ENCODE measurements at regions not wholly inside any gene's neighbourhood (a gene's known extent, or its start where the extent isn't known, plus 50 kb on each side); places are given as distances from the start of the nearest gene placed in this dataset.

- POLR2A ChIA-PET: no interaction called here
- CTCF ChIA-PET: interaction anchor here (0.8 kb wide), 2 partner anchors 21 to 36 kb away, joined by 3 read pairs; no protein-coding TSS in a partner anchor
- Mint-ChIP-seq H3K36me3 (ENCODE audit: low read depth) (no peaks in the 10 kb centered on the region), H3K4me1 (no peaks in the 10 kb centered on the region), H3K9me3 (no peaks in the 10 kb centered on the region), H3K27me3 (no peaks in the 10 kb centered on the region), H3K4me3 (no peak overlapping the region), H3K27ac (no peak overlapping the region)
- DNase-seq: no peak
Observed at GRCh38 chr5:135236228-135236907, 162.7 kb downstream of the MACROH2A1 start.

GRCh38 chr5:135235551-135236227 is 163.3 kb downstream of the MACROH2A1 start:
- Mint-ChIP-seq H3K4me3 (no peak overlapping the region), H3K27me3 (no peaks in the 10 kb centered on the region), H3K4me1 (no peaks in the 10 kb centered on the region), H3K27ac (no peak overlapping the region), H3K9me3 (no peaks in the 10 kb centered on the region), H3K36me3 (ENCODE audit: low read depth) (no peaks in the 10 kb centered on the region)
- ChIA-PET POLR2A (no interaction called here), CTCF (no interaction called here)
- DNase-seq: no peak

GRCh38 chr5:135234666-135235401 is 164.2 kb downstream of the MACROH2A1 start:
- Mint-ChIP-seq H3K27me3 (no peaks in the 10 kb centered on the region), H3K9me3 (no peaks in the 10 kb centered on the region), H3K4me1 (no peaks in the 10 kb centered on the region), H3K36me3 (ENCODE audit: low read depth) (no peaks in the 10 kb centered on the region), H3K4me3 (no peak overlapping the region), H3K27ac (no peak overlapping the region)
- ChIA-PET POLR2A (no interaction called here), CTCF (no interaction called here)
- no peak for DNase-seq

- Mint-ChIP-seq H3K27ac (no peak overlapping the region), H3K36me3 (ENCODE audit: low read depth) (no peaks in the 10 kb centered on the region), H3K9me3 (no peaks in the 10 kb centered on the region), H3K4me1 (no peaks in the 10 kb centered on the region), H3K4me3 (no peak overlapping the region), H3K27me3 (no peaks in the 10 kb centered on the region)
- ChIA-PET CTCF (no interaction called here), POLR2A (no interaction called here)
- DNase-seq: no peak
Observed at GRCh38 chr5:135234242-135234641, 164.8 kb downstream of the MACROH2A1 start.

- H3K4me3 Mint-ChIP-seq: no peak overlapping the region
- CTCF ChIA-PET: no interaction called here
- DNase-seq: no peak
- no peaks in the 10 kb centered on the region for H3K4me1 Mint-ChIP-seq
- H3K27me3 Mint-ChIP-seq: peaks cover 2% of the 10 kb centered on the region
- POLR2A ChIA-PET: no interaction called here
- H3K36me3 Mint-ChIP-seq (ENCODE audit: low read depth): no peaks in the 10 kb centered on the region
- no peak overlapping the region for H3K27ac Mint-ChIP-seq
- no peaks in the 10 kb centered on the region for H3K9me3 Mint-ChIP-seq
Observed at GRCh38 chr5:135233477-135233876, 165.6 kb downstream of the MACROH2A1 start.

- no peak for DNase-seq
- peaks cover 3% of the 10 kb centered on the region for H3K27me3 Mint-ChIP-seq
- H3K4me1 Mint-ChIP-seq: no peaks in the 10 kb centered on the region
- H3K36me3 Mint-ChIP-seq (ENCODE audit: low read depth): no peaks in the 10 kb centered on the region
- ChIA-PET CTCF (interaction anchor here (0.8 kb wide), 1 partner anchor 10 kb away, joined by 3 read pairs; no protein-coding TSS in a partner anchor), POLR2A (no interaction called here)
- no peaks in the 10 kb centered on the region for H3K9me3 Mint-ChIP-seq
- no peak overlapping the region for H3K27ac Mint-ChIP-seq
- H3K4me3 Mint-ChIP-seq: no peak overlapping the region
Observed at GRCh38 chr5:135232958-135233357, 166.1 kb downstream of the MACROH2A1 start.

- POLR2A ChIA-PET: no interaction called here
- H3K27me3 Mint-ChIP-seq: peaks cover 6% of the 10 kb centered on the region
- DNase-seq: no peak
- no peaks in the 10 kb centered on the region for H3K36me3 Mint-ChIP-seq (ENCODE audit: low read depth)
- no peaks in the 10 kb centered on the region for H3K4me1 Mint-ChIP-seq
- CTCF ChIA-PET: no interaction called here
- H3K4me3 Mint-ChIP-seq: no peak overlapping the region
- H3K27ac Mint-ChIP-seq: no peak overlapping the region
- no peaks in the 10 kb centered on the region for H3K9me3 Mint-ChIP-seq
Observed at GRCh38 chr5:135231289-135231688, 167.7 kb downstream of the MACROH2A1 start.

GRCh38 chr5:135230251-135230925 is 168.6 kb downstream of the MACROH2A1 start:
- Mint-ChIP-seq H3K9me3 (no peaks in the 10 kb centered on the region), H3K27me3 (peaks cover 6% of the 10 kb centered on the region), H3K4me1 (no peaks in the 10 kb centered on the region), H3K36me3 (ENCODE audit: low read depth) (no peaks in the 10 kb centered on the region), H3K27ac (peak overlapping the region; percentile 60), H3K4me3 (no peak overlapping the region)
- ChIA-PET POLR2A (no interaction called here), CTCF (no interaction called here)
- DNase-seq: no peak

- H3K4me1 Mint-ChIP-seq: no peaks in the 10 kb centered on the region
- no peak overlapping the region for H3K27ac Mint-ChIP-seq
- CTCF ChIA-PET: no interaction called here
- no peaks in the 10 kb centered on the region for H3K36me3 Mint-ChIP-seq (ENCODE audit: low read depth)
- peaks cover 6% of the 10 kb centered on the region for H3K27me3 Mint-ChIP-seq
- POLR2A ChIA-PET: no interaction called here
- H3K4me3 Mint-ChIP-seq: no peak overlapping the region
- no peak for DNase-seq
- no peaks in the 10 kb centered on the region for H3K9me3 Mint-ChIP-seq
Observed at GRCh38 chr5:135229679-135230132, 169.3 kb downstream of the MACROH2A1 start.

- POLR2A ChIA-PET: no interaction called here
- H3K4me3 Mint-ChIP-seq: no peak overlapping the region
Observed at GRCh38 chr5:135229122-135229521, 169.9 kb downstream of the MACROH2A1 start.

GRCh38 chr5:135228222-135228621 is 170.8 kb downstream of the MACROH2A1 start:
- Mint-ChIP-seq H3K27ac (no peak overlapping the region), H3K9me3 (no peaks in the 10 kb centered on the region), H3K27me3 (peaks cover 19% of the 10 kb centered on the region), H3K4me3 (no peak overlapping the region), H3K4me1 (no peaks in the 10 kb centered on the region), H3K36me3 (ENCODE audit: low read depth) (no peaks in the 10 kb centered on the region)
- no peak for DNase-seq
- CTCF ChIA-PET: interaction anchor here (2.0 kb wide), 1 partner anchor 18 kb away, joined by 4 read pairs; no protein-coding TSS in a partner anchor
- POLR2A ChIA-PET: no interaction called here

More at GRCh38 chr5:135229122-135229521, 169.9 kb downstream of the MACROH2A1 start:
- no peak overlapping the region for H3K27ac Mint-ChIP-seq
- no peak for DNase-seq
- peaks cover 10% of the 10 kb centered on the region for H3K27me3 Mint-ChIP-seq
- no peaks in the 10 kb centered on the region for H3K9me3 Mint-ChIP-seq
- CTCF ChIA-PET: no interaction called here
- H3K36me3 Mint-ChIP-seq (ENCODE audit: low read depth): no peaks in the 10 kb centered on the region
- H3K4me1 Mint-ChIP-seq: no peaks in the 10 kb centered on the region

- Mint-ChIP-seq H3K36me3 (ENCODE audit: low read depth) (no peaks in the 10 kb centered on the region), H3K4me3 (no peak overlapping the region), H3K27me3 (peaks cover 21% of the 10 kb centered on the region), H3K27ac (no peak overlapping the region), H3K4me1 (no peaks in the 10 kb centered on the region), H3K9me3 (no peaks in the 10 kb centered on the region)
- DNase-seq: no peak
- ChIA-PET POLR2A (no interaction called here), CTCF (interaction anchor here (0.9 to 2.0 kb wide), 2 partner anchors 9 to 17 kb away, joined by 4 read pairs; no protein-coding TSS in a partner anchor)
Observed at GRCh38 chr5:135227064-135228022, 171.7 kb downstream of the MACROH2A1 start.
